LNCAP (cell line): ENCODE measurements at regions not wholly inside any gene's neighbourhood (a gene's known extent, or its start where the extent isn't known, plus 50 kb on each side); places are given as distances from the start of the nearest gene placed in this dataset.

Experiments used
- CTCF ChIP-seq: fragments of 450-650 bp; IDR thresholded peaks from 2 replicates; pipeline ENCODE4 v1.5.1; 2017; ENCODE audit warnings: mild to moderate bottlenecking

- TF ChIP-seq CTCF, result no peak
Measured at GRCh38 chr3:35894735-35895134, 255.4 kb downstream of the ARPP21 start.

DNA sequence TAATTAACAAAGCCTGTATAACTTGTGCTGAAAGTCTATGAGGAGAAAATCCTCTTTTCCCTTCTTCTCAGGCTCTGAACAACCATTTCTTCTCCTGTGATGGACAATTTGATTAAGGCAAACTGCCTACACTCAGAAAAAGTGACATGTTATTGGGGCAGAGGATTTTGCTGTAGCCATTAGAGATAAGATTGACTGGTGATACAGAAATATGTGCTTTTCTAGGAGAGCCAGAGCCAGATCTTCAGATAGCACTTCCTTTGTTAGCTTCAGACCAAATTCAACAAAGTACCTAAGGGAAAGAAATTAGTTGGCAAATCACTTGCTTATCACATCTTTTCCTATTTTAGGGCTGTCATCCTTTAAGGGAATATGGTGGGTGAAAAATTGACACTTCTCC is 259.9 kb downstream of the ARPP21 start:
- no peak for TF ChIP-seq CTCF

DNA sequence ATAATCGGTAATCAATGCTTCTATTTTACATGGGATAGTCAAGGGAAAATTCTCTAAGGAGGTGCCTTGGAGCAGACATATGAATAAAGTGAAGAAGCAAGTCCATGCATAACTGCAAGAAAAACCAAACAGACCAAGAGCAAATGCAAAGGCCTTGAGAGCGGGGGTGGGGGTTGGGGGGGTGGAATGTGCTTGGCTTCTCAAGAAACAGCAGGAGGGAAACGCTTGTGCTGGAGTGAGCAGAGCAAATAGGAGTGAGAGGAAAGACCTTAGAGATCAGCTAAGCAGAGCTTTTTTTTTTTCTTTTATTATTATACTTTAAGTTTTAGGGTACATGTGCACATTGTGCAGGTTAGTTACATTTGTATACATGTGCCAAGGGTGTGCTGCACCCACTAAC is 260.8 kb downstream of the ARPP21 start:
- TF ChIP-seq CTCF, result no peak

DNA sequence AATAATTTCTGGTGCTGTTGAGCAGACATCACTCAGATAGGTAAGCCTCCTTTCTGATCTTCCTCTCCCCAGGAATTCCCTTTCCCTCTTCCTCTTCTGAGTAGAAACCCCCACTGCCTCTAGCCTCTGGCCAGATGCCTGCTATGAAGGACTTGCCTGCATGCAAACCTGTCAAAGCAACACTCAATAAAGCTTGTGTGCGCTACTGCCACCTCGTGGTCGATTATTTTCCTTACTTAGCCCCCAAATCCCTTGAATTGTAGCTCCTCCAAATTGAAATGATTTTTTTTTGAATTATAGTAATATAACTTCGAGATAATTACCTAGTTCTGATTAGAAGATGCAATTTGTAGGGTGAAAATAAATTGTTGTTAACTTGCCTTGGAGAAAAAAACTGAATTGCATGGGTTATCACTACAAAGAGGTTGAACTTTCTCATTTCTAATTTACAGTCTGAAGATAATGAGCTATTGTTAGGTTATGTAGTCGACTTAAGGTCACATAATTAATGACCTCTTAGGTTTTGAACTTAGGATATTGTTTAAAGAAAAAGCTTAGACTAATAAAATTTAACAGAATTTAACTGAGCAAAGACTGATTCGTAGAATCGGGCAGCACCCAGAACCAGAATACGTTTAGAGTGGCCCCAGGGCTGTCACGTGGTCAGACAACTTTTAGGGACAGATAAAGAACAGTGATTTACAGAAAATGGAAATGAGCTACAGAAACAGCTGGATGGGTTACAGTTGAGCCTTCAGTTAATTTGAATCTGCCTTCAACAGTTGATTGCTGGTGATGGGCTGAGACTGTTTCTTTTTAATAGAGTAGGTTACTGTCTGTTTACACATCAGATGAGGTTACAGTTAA is 269.3 kb downstream of the ARPP21 start:
- TF ChIP-seq CTCF, result peak; percentile 82

GRCh38 chr3:35919160-35919559 is 279.8 kb downstream of the ARPP21 start:
- TF ChIP-seq CTCF, result no peak

GRCh38 chr3:35921718-35922117 is 282.4 kb downstream of the ARPP21 start:
- peak; percentile 16; the same call in 1 of the 2 replicates for TF ChIP-seq CTCF

GRCh38 chr3:35924070-35924469 is 284.7 kb downstream of the ARPP21 start:
- TF ChIP-seq CTCF, result peak; percentile 64
